HL-60 (cell line): ENCODE measurements at regions not wholly inside any gene's neighbourhood (a gene's known extent, or its start where the extent isn't known, plus 50 kb on each side); places are given as distances from the start of the nearest gene placed in this dataset.

ENCODE experiments used
- DNase-seq, 2 experiments: peaks; one replicate each; pipeline ENCODE4 v3.0.0-alpha.2; 2010 to 2020; ENCODE audit warnings: low read depth in 1 of 2, low spot score in 1 of 2
- H3K27ac ChIP-seq: fragments of 250-450 bp; sonication (Bioruptor Pico); replicated peaks from 2 replicates; pipeline ENCODE4 v1.5.1; 2020; ENCODE audit warnings: mild to moderate bottlenecking, moderate library complexity
- H3K27me3 ChIP-seq: fragments of 250-450 bp; sonication (Bioruptor Pico); 2 replicates; pipeline ENCODE4 v1.5.1; 2021; ENCODE audit warnings: mild to moderate bottlenecking, moderate library complexity; ENCODE audit not compliant: insufficient read depth, poor library complexity, severe bottlenecking
- H3K4me3 ChIP-seq: replicated peaks from 2 replicates; pipeline ENCODE4 v1.5.1; 2011; ENCODE audit warnings: mild to moderate bottlenecking, control low read depth, low read length; ENCODE audit not compliant: insufficient read depth
- GABPA ChIP-seq: IDR thresholded peaks from 2 replicates; pipeline ENCODE4 v1.6.1; 2012; ENCODE audit warnings: low read depth
- POLR2AphosphoS5 ChIP-seq: IDR thresholded peaks from 2 replicates; pipeline ENCODE4 v1.6.1; 2012; ENCODE audit warnings: low read depth
- SPI1 ChIP-seq: IDR thresholded peaks from 2 replicates; pipeline ENCODE4 v1.6.1; 2012; ENCODE audit warnings: low read depth, mild to moderate bottlenecking, borderline replicate concordance
- TF ChIP-seq, protein P1 (sequence below): IDR thresholded peaks from one replicate; pipeline ENCODE4 v1.5.1; 2011; ENCODE audit warnings: low read length, control low read depth, inconsistent platforms; ENCODE audit not compliant: insufficient read depth
- TF ChIP-seq, protein P2 (sequence below): IDR thresholded peaks from 2 replicates; pipeline ENCODE4 v1.6.1; 2012; ENCODE audit warnings: low read depth; ENCODE audit not compliant: insufficient replicate concordance

GRCh38 chr14:61174441-61174891, 106.7 kb downstream of the TMEM30B start:
- DNase-seq = no peak
- no peak overlapping the region for H3K27ac ChIP-seq
- H3K4me3 ChIP-seq = no peak overlapping the region
- H3K27me3 ChIP-seq = no peaks in the 10 kb centered on the region
- TF ChIP-seq, protein P1, sequence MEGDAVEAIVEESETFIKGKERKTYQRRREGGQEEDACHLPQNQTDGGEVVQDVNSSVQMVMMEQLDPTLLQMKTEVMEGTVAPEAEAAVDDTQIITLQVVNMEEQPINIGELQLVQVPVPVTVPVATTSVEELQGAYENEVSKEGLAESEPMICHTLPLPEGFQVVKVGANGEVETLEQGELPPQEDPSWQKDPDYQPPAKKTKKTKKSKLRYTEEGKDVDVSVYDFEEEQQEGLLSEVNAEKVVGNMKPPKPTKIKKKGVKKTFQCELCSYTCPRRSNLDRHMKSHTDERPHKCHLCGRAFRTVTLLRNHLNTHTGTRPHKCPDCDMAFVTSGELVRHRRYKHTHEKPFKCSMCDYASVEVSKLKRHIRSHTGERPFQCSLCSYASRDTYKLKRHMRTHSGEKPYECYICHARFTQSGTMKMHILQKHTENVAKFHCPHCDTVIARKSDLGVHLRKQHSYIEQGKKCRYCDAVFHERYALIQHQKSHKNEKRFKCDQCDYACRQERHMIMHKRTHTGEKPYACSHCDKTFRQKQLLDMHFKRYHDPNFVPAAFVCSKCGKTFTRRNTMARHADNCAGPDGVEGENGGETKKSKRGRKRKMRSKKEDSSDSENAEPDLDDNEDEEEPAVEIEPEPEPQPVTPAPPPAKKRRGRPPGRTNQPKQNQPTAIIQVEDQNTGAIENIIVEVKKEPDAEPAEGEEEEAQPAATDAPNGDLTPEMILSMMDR = no peak
- TF ChIP-seq GABPA (no peak), POLR2AphosphoS5 (no peak), SPI1 (no peak)
- TF ChIP-seq, protein P2, sequence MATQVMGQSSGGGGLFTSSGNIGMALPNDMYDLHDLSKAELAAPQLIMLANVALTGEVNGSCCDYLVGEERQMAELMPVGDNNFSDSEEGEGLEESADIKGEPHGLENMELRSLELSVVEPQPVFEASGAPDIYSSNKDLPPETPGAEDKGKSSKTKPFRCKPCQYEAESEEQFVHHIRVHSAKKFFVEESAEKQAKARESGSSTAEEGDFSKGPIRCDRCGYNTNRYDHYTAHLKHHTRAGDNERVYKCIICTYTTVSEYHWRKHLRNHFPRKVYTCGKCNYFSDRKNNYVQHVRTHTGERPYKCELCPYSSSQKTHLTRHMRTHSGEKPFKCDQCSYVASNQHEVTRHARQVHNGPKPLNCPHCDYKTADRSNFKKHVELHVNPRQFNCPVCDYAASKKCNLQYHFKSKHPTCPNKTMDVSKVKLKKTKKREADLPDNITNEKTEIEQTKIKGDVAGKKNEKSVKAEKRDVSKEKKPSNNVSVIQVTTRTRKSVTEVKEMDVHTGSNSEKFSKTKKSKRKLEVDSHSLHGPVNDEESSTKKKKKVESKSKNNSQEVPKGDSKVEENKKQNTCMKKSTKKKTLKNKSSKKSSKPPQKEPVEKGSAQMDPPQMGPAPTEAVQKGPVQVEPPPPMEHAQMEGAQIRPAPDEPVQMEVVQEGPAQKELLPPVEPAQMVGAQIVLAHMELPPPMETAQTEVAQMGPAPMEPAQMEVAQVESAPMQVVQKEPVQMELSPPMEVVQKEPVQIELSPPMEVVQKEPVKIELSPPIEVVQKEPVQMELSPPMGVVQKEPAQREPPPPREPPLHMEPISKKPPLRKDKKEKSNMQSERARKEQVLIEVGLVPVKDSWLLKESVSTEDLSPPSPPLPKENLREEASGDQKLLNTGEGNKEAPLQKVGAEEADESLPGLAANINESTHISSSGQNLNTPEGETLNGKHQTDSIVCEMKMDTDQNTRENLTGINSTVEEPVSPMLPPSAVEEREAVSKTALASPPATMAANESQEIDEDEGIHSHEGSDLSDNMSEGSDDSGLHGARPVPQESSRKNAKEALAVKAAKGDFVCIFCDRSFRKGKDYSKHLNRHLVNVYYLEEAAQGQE = no peak

- Histone ChIP-seq H3K4me3 (no peak overlapping the region), H3K27me3 (no peaks in the 10 kb centered on the region), H3K27ac (no peak overlapping the region)
- TF ChIP-seq SPI1 = no peak
- TF ChIP-seq POLR2AphosphoS5 = no peak
- TF ChIP-seq, protein P2 = no peak
- TF ChIP-seq, protein P1 = no peak
- TF ChIP-seq GABPA = no peak
- DNase-seq = no peak
Observed at GRCh38 chr14:61171727-61172126, 109.4 kb downstream of the TMEM30B start.

- H3K4me3 ChIP-seq = no peak overlapping the region
- no peak for DNase-seq
- TF ChIP-seq GABPA = no peak
- no peak for TF ChIP-seq SPI1
- TF ChIP-seq, protein P1 = no peak
- no peak for TF ChIP-seq POLR2AphosphoS5
- TF ChIP-seq, protein P2 = no peak
- no peak overlapping the region for H3K27ac ChIP-seq
- H3K27me3 ChIP-seq = no peaks in the 10 kb centered on the region
Observed at GRCh38 chr14:61168141-61168540, 113.0 kb downstream of the TMEM30B start.
